HG03135 (cell line): ENCODE measurements at regions not wholly inside any gene's neighbourhood (a gene's known extent, or its start where the extent isn't known, plus 50 kb on each side); places are given as distances from the start of the nearest gene placed in this dataset.
"Not testable (repeated sequence)": the region's sequence is repeated elsewhere in the genome, so short reads cannot be mapped to it uniquely, and the experiment has no call there.

Source experiments
- ATAC-seq: cut with Tn5 transposase; IDR thresholded peaks from one replicate; pipeline ENCODE4 v1.9.1; 2021; ENCODE audit warnings: mild to moderate bottlenecking, moderate library complexity; ENCODE audit not compliant: unreplicated experiment

- no peak for ATAC-seq
Observed at GRCh38 chr2:90209009-90209408, 1517.5 kb downstream of the RPIA start.

- no peak for ATAC-seq
Observed at GRCh38 chr2:90209806-90210205, 1518.3 kb downstream of the RPIA start.

GRCh38 chr2:90215880-90216279 is 1524.4 kb downstream of the RPIA start:
- not testable (repeated sequence) for ATAC-seq

GRCh38 chr2:90216801-90217200 is 1525.3 kb downstream of the RPIA start:
- ATAC-seq, result not testable (repeated sequence)

- ATAC-seq, result not testable (repeated sequence)
Observed at GRCh38 chr2:90218534-90218933, 1527.1 kb downstream of the RPIA start.

GRCh38 chr2:90220623-90221299 is 1529.3 kb downstream of the RPIA start:
- not testable (repeated sequence) for ATAC-seq

GRCh38 chr2:90221300-90221651 is 1529.8 kb downstream of the RPIA start:
- no peak for ATAC-seq

GRCh38 chr2:90224767-90225166 is 1533.3 kb downstream of the RPIA start:
- not testable (repeated sequence) for ATAC-seq

GRCh38 chr2:90226465-90227072 is 1535.1 kb downstream of the RPIA start:
- not testable (repeated sequence) for ATAC-seq

- not testable (repeated sequence) for ATAC-seq
Observed at GRCh38 chr2:90231199-90231598, 1539.7 kb downstream of the RPIA start.

GRCh38 chr2:90235452-90235851 is 1544.0 kb downstream of the RPIA start:
- ATAC-seq, result not testable (repeated sequence)

- ATAC-seq, result not testable (repeated sequence)
Observed at GRCh38 chr2:90237923-90238361, 1546.5 kb downstream of the RPIA start.

- not testable (repeated sequence) for ATAC-seq
Observed at GRCh38 chr2:90238505-90239230, 1547.2 kb downstream of the RPIA start.

GRCh38 chr2:90239769-90240168 is 1548.3 kb downstream of the RPIA start:
- ATAC-seq, result not testable (repeated sequence)

- ATAC-seq, result not testable (repeated sequence)
Observed at GRCh38 chr2:90244902-90245765, 1553.7 kb downstream of the RPIA start.

- not testable (repeated sequence) for ATAC-seq
Observed at GRCh38 chr2:90248400-90248799, 1556.9 kb downstream of the RPIA start.

GRCh38 chr2:90250350-90250749 is 1558.9 kb downstream of the RPIA start:
- ATAC-seq, result not testable (repeated sequence)

GRCh38 chr2:90251576-90251975 is 1560.1 kb downstream of the RPIA start:
- ATAC-seq, result not testable (repeated sequence)

GRCh38 chr2:90253306-90253705 is 1561.8 kb downstream of the RPIA start:
- ATAC-seq, result not testable (repeated sequence)

- not testable (repeated sequence) for ATAC-seq
Observed at GRCh38 chr2:90266888-90267287, 1575.4 kb downstream of the RPIA start.

GRCh38 chr2:90287751-90288150 is 1596.3 kb downstream of the RPIA start:
- not testable (repeated sequence) for ATAC-seq
